Tibial nerve (tissue), 4 donors: ENCODE measurements at regions not wholly inside any gene's neighbourhood (a gene's known extent, or its start where the extent isn't known, plus 50 kb on each side); places are given as distances from the start of the nearest gene placed in this dataset.

Experiments
- CTCF ChIP-seq, 5 experiments: fragments of 200-600 bp in 3 of 5; fragments of 450-650 bp in 2 of 5; sonication (generic) in 3 of 5; IDR thresholded peaks; one replicate each; pipeline ENCODE4 v1.5.1; 2016 to 2019; ENCODE audit warnings: antibody characterized with exemption in 5 of 5, mild to moderate bottlenecking in 3 of 5, moderate library complexity in 2 of 5
- EP300 ChIP-seq, 2 donors: sonication (generic); formaldehyde crosslinking; IDR thresholded peaks; one replicate each; pipeline ENCODE4 v1.6.1; 2017; ENCODE audit warnings: antibody characterized with exemption in 2 of 2, mild to moderate bottlenecking in 1 of 2
- POLR2A ChIP-seq, 2 donors: fragments of 450-650 bp; IDR thresholded peaks; one replicate each; pipeline ENCODE4 v1.6.1; 2017; ENCODE audit warnings: antibody characterized with exemption in 2 of 2, mild to moderate bottlenecking in 2 of 2, moderate library complexity in 2 of 2

- no peak for TF ChIP-seq POLR2A (IDR thresholded peaks at IDR 0.05)
- no peak for TF ChIP-seq CTCF (IDR thresholded peaks at IDR 0.05)
- no peak for TF ChIP-seq EP300 (IDR thresholded peaks at IDR 0.05)
Observed at GRCh38 chr3:103516950-103517349, 1082.1 kb downstream of the ZPLD1 start.
